Skeletal muscle tissue (tissue), 4 donors: ENCODE measurements at regions not wholly inside any gene's neighbourhood (a gene's known extent, or its start where the extent isn't known, plus 50 kb on each side); places are given as distances from the start of the nearest gene placed in this dataset. TPM values are rescaled to one million over a fixed set of nuclear protein-coding genes. Genes with fewer than 3 reads are reported as not detected.
A peak's percentile ranks its signal among the peaks of the same experiment; 100 is the strongest.

Experiments used
- H3K27ac ChIP-seq: one replicate; pipeline ENCODE4 v1.7.0; 2013; ENCODE audit warnings: mild to moderate bottlenecking, low read depth, low read length, inconsistent platforms
- H3K27me3 ChIP-seq, 3 donors: one replicate each; pipeline ENCODE4 v1.7.0; 2013; ENCODE audit warnings: low read length in 3 of 3; ENCODE audit not compliant: control insufficient read depth in 3 of 3, insufficient read depth in 3 of 3
- H3K36me3 ChIP-seq, 3 donors: one replicate each; pipeline ENCODE4 v1.7.0; 2013; ENCODE audit warnings: low read length in 3 of 3; ENCODE audit not compliant: control insufficient read depth in 3 of 3, insufficient read depth in 3 of 3
- H3K4me1 ChIP-seq, 3 donors: one replicate each; pipeline ENCODE4 v1.7.0; 2013; ENCODE audit warnings: low read length in 3 of 3, mild to moderate bottlenecking in 3 of 3; ENCODE audit not compliant: control insufficient read depth in 3 of 3, insufficient read depth in 3 of 3
- H3K4me3 ChIP-seq, 3 donors: one replicate each; pipeline ENCODE4 v1.7.0; 2013; ENCODE audit warnings: low read length in 3 of 3
- H3K9ac ChIP-seq, 3 donors: one replicate each; pipeline ENCODE4 v1.7.0; 2013; ENCODE audit warnings: low read length in 3 of 3, mild to moderate bottlenecking in 3 of 3, moderate library complexity in 2 of 3, low read depth in 1 of 3
- H3K9me3 ChIP-seq, 3 donors: one replicate each; pipeline ENCODE4 v1.7.0; 2013; ENCODE audit warnings: low read length in 3 of 3; ENCODE audit not compliant: control insufficient read depth in 3 of 3
- small RNA-seq: library from RNA; depleted of rRNA; stranded (forward); fragments of <200 nt; gene quantifications from one replicate; pipeline ENCODE3, GENCODE V24; 2014
- donor health status: Osteomylitis.

- Histone ChIP-seq H3K9ac (no peak overlapping the region), H3K4me3 (no peak overlapping the region), H3K36me3 (no peaks in the 10 kb centered on the region), H3K4me1 (no peaks in the 10 kb centered on the region), H3K9me3 (no peaks in the 10 kb centered on the region), H3K27me3 (no peaks in the 10 kb centered on the region), H3K27ac (no peak overlapping the region)
Observed at GRCh38 chr5:120388016-120388781, 75.9 kb upstream of the PRR16 start.

- Histone ChIP-seq H3K9ac (no peak overlapping the region), H3K9me3 (no peaks in the 10 kb centered on the region), H3K36me3 (no peaks in the 10 kb centered on the region), H3K27me3 (no peaks in the 10 kb centered on the region), H3K4me3 (no peak overlapping the region), H3K4me1 (no peaks in the 10 kb centered on the region), H3K27ac (no peak overlapping the region)
Observed at GRCh38 chr5:120394259-120394658, 69.8 kb upstream of the PRR16 start.

- Histone ChIP-seq H3K4me1 (no peaks in the 10 kb centered on the region), H3K27ac (no peak overlapping the region), H3K9ac (no peak overlapping the region), H3K27me3 (no peaks in the 10 kb centered on the region), H3K4me3 (no peak overlapping the region), H3K36me3 (no peaks in the 10 kb centered on the region), H3K9me3 (no peaks in the 10 kb centered on the region)
Observed at GRCh38 chr5:120396186-120396585, 67.9 kb upstream of the PRR16 start.

- H3K27me3 ChIP-seq = no peaks in the 10 kb centered on the region
- H3K27ac ChIP-seq = no peak overlapping the region
- no peaks in the 10 kb centered on the region for H3K4me1 ChIP-seq
- no peaks in the 10 kb centered on the region for H3K9me3 ChIP-seq
- no peak overlapping the region for H3K9ac ChIP-seq
- H3K4me3 ChIP-seq = no peak overlapping the region
- no peaks in the 10 kb centered on the region for H3K36me3 ChIP-seq
Observed at GRCh38 chr5:120400356-120400755, 63.7 kb upstream of the PRR16 start.

GRCh38 chr5:120402606-120403005 lies 61.5 kb upstream of the PRR16 start:
- H3K36me3 ChIP-seq = no peaks in the 10 kb centered on the region
- no peaks in the 10 kb centered on the region for H3K4me1 ChIP-seq
- no peak overlapping the region for H3K4me3 ChIP-seq
- no peak overlapping the region for H3K27ac ChIP-seq
- H3K9me3 ChIP-seq = no peaks in the 10 kb centered on the region
- no peak overlapping the region for H3K9ac ChIP-seq
- no peaks in the 10 kb centered on the region for H3K27me3 ChIP-seq

GRCh38 chr5:120405286-120405864 lies 58.7 kb upstream of the PRR16 start:
- Histone ChIP-seq H3K4me3 (no peak overlapping the region), H3K9me3 (no peaks in the 10 kb centered on the region), H3K4me1 (no peaks in the 10 kb centered on the region), H3K9ac (no peak overlapping the region), H3K27me3 (no peaks in the 10 kb centered on the region), H3K27ac (peak overlapping the region; percentile 28), H3K36me3 (no peaks in the 10 kb centered on the region)

DNA sequence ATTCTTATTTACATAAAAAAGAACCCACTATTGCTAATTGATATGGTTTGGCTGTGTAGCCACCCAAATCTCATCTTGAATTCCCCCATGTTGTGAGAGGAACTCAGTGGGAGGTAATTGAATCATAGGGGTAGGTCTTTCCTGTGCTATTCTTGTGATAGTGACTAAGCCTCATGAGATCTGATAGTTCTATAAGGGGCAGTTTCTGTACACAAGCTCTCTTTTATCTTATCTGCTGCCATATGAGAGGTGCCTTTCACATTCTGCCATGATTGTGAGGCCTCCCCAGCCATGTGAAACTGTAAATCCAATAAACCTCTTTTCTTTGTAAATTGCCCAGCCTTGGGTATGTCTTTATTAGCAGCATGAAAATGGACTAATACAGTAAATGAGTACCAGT lies 58.2 kb upstream of the PRR16 start:
- H3K9me3 ChIP-seq = no peaks in the 10 kb centered on the region
- no peaks in the 10 kb centered on the region for H3K4me1 ChIP-seq
- H3K27ac ChIP-seq = peak overlapping the region; percentile 28
- H3K27me3 ChIP-seq = no peaks in the 10 kb centered on the region
- no peak overlapping the region for H3K9ac ChIP-seq
- H3K4me3 ChIP-seq = no peak overlapping the region
- H3K36me3 ChIP-seq = no peaks in the 10 kb centered on the region

GRCh38 chr5:120413686-120414085 lies 50.4 kb upstream of the PRR16 start:
- no peaks in the 10 kb centered on the region for H3K9me3 ChIP-seq
- no peak overlapping the region for H3K9ac ChIP-seq
- H3K36me3 ChIP-seq = no peaks in the 10 kb centered on the region
- no peak overlapping the region for H3K4me3 ChIP-seq
- no peaks in the 10 kb centered on the region for H3K27me3 ChIP-seq
- no peak overlapping the region for H3K27ac ChIP-seq
- H3K4me1 ChIP-seq = no peaks in the 10 kb centered on the region

Small RNA genes in the stretch of these regions (small RNA-seq; reads per million reads assigned to genes)
- not detected for gene RNU6-718P
